T-helper 22 cell (primary cell): ENCODE measurements at regions not wholly inside any gene's neighbourhood (a gene's known extent, or its start where the extent isn't known, plus 50 kb on each side); places are given as distances from the start of the nearest gene placed in this dataset.
"Not testable (repeated sequence)": the region's sequence is repeated elsewhere in the genome, so short reads cannot be mapped to it uniquely, and the experiment has no call there.

Experiments
- DNase-seq: peaks from one replicate; pipeline ENCODE4 v3.0.0-alpha.2; 2020; ENCODE audit warnings: low read depth

- no peak for DNase-seq
These were observed 51.0 kb upstream of the PRB2 start for GRCh38 chr12:11446372-11446771.

DNA sequence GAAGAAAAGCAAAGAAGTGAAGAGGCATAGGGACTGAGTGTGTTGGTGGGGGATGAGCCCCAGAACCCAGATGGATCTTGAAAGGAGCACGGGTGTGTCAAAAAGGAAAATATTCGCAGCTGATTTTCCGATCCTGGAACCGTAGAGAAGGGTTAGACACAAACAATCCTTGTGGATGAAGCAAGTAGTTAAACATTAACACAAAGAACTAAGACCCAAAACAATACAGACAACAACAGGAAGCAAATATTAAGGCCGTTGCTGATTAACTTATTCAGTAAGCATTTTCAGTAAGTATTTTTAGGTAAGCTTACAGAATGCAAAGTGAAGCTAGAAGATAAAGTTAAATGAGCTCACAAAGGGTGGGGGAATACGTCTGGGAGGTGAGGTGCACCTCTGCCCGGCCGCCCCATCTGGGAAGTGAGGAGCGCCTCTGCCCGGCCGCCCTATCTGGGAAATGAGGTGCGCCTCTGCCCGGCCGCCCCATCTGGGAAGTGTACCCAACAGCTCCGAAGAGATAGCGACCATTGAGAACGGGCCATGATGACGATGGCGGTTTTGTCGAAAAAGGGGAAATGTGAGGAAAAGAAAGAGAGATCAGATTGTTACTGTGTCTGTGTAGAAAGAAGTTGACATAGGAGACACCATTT is 62.8 kb upstream of the PRB2 start:
- no peak for DNase-seq

- DNase-seq = no peak
These were observed 65.1 kb upstream of the PRB2 start for GRCh38 chr12:11460343-11461023.

- no peak for DNase-seq
These were observed 66.1 kb upstream of the PRB2 start for GRCh38 chr12:11461433-11461832.

DNA sequence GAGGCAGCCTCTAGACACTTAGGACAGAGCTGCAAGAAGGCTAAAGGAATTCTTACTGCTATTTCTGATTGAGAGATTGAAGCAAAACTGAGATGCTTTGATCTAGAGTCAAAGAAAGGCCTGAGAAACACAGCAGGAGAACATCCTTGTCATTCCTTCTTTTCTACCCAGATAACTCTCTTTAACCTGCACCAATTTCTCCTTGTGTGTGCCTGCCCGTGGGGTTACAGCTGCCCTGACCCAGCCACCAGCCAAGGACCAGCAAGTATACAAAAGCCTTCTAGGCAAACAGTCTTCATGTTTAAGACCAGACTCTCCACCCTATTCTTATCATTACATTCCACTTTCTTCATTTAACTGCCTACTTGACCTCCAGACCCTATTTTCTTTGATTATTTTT is 81.7 kb upstream of the PRB2 start:
- DNase-seq = no peak

GRCh38 chr12:11482955-11483354 is 87.6 kb upstream of the PRB2 start:
- no peak for DNase-seq

DNA sequence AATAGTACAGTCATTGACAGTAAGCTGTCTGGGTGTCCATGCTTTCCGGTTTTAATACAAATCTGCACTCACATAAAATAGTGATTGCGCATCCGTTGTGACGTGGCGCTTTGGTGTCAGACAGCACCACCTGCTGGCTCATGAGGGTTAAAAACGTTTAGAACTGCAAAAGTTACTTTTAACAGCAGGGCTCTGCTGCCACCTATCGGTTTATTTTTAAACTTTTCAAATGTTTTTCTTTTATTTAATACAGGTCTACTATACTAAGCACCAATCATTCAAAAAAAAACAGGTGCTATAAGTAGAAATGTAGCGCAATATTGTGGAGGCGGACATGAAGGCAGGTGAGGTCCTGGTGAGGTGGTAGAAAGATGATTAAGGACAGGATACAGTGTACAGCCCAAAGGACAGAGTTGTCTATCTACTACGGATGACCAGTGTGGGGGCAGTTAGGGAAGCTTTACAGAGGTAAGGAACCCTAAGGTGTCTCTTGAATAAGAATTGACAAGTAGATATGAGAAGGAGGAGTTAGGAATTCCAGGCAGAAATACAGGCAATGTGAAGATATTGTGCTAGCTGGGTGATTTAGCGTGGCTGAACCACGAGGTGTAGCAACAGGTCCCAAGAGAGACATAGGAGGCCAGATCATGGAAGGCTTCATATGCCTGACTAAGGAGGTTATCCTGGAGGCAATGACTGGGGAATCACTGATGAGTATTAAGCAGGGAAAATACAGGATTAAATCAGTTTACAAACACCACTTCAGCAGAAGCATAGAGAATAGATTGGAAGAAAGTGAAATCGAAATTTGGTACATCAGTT is 91.5 kb upstream of the PRB2 start:
- peak; percentile 53 for DNase-seq

DNA sequence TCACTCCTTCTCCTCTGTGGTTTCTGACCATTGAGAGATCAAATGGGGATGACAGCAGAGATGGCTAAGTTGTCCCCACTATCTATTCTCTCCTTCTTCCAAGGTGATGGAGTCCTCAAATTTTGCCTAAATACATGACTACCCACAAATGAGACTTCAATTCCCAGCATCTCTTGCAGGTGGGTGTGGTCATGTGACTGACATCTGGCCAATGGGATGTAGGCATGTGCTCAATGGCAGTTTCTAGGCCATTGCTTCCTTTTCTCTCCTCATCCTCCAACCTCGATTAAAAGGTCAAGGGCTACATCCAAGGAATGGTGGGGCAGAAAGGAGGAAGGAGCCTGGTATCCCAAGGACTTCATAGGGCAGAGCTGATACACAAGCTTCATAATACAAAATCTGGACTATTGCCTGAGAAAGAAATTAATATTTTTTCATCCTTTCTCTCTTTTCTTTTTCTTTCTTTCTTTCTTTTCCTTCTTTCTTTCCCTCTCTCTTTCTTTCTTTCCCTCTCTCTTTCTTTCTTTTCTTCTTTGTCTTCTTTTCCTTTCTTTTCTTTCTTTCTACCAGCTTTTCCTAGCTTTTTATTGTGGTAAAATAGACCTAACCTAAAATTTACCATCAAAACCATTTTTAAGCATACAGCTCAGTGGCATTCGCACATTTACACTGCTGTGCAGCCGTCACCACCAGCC is 100.9 kb upstream of the PRB2 start:
- DNase-seq = no peak

- DNase-seq = no peak
These were observed 102.1 kb upstream of the PRB2 start for GRCh38 chr12:11497438-11497837.

DNA sequence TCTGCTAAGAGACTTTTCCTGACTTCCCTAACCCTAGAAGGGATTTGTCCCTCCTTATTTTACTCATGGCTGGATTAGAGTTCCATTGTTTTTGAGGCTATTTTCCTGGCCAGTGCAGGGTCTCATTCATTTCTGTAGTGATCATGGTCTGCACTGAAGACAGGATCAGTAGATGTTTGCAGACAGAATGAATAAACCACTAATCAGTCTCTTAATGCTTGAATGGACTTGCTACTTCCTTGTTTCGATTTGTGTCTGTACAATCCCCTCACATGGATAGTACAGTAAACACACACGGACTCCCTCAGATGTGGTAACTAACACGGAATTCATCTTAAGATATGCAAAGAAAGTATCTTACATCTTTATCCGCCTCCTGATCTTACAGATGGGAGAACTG is 102.6 kb upstream of the PRB2 start:
- DNase-seq = no peak

- not testable (repeated sequence) for DNase-seq
These were observed 103.2 kb upstream of the PRB2 start for GRCh38 chr12:11498574-11498973.

DNA sequence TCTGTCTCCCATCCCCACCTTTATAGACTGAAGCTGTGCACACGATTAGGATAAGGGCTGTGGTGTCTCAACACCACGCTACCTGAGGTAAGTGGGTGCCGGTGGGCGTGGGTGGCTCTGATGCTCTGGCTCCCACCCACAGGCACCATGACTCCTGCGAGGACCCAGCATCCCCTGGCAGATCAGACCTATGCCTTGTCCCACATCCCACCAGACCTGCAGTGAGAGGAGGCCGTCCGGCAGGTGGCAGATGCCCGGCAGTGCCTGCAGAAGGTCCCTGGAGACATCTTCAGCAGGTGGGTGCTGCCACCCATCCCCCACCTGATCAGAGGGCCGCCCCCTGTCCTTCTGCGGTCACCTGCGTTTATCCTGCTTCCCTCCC is 104.4 kb upstream of the PRB2 start:
- DNase-seq = no peak

GRCh38 chr12:11500188-11500860 is 105.0 kb upstream of the PRB2 start:
- peak; percentile 43 for DNase-seq

- DNase-seq = no peak
These were observed 105.5 kb upstream of the PRB2 start for GRCh38 chr12:11500861-11501230.

DNA sequence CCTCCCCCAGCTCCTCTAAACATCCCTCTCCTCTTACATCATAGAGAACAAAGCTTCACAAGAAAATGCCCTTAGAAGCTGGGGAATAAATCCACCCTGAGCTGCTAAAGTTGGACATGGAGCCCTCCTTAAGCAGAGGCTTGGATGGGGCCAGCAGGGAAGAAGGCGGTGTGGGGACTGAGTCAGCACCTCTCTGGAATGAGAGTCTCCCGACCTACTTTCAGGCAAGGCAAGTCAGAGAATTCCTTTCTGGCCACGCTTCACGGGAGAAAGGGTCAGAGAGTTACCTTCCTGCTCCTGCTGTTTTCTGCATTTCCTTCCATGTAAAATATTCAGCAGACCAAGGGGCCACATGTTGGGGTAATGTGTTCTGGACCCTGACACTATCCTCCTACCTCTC is 113.3 kb upstream of the PRB2 start:
- DNase-seq = no peak

GRCh38 chr12:11509326-11509725 is 114.0 kb upstream of the PRB2 start:
- DNase-seq = no peak

DNA sequence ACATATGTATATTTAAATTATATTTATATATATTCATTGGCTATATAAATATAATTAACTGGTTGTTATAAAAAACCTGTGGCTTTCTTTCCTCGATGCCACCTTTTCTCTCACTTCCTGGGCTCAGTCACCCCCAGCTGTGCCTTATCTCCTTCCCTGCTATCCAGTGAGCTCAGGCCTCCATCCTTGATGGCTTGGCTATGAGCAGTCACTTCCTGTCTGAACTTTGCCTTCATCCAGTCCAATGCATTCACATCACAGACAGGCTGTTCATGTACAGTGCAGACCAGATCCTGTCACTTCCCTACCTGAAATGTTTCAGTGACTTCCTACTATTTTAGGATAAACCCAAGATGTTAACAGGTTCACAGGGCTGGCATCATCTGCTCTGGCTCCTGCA is 115.3 kb upstream of the PRB2 start:
- DNase-seq = no peak

GRCh38 chr12:11513288-11513687 is 117.9 kb upstream of the PRB2 start:
- DNase-seq = no peak

GRCh38 chr12:11517080-11517479 is 121.7 kb upstream of the PRB2 start:
- DNase-seq = no peak

DNA sequence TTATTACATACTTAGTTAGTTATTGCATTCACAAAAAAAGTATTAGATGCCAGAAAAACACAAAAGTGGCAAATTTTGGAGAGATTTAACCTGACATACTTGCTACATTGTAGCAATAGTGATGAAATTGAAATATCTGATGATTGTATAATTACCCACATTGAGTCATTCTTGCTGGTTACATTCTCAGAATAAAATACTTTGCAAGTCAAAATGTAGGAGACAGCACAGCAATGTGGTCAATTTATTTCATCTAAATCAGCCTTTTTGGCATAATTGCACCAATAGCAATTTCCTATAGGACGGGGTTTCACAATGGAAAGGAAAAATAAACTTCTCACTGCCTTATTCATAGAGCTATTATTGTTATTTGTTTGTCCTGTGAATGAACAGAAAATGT is 125.0 kb upstream of the ETV6 start:
- no peak for DNase-seq

DNA sequence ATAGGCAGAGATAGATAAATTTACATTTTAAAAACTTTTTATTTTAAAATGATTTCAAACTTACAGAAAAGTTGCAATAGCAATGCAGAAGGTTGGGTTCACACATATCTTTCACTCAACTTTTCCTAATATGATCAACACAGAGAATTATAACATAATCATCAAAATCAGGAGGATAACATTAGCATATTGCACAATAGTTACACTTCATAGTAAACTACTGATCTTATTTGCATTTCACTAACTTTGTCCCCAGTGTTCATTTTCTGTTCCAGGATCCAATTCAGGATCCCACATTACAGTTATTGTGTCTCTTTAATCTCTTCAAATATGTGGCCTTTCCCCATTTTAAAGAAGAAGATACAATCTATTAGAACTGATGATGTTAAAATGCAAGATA is 115.4 kb upstream of the ETV6 start:
- no peak for DNase-seq

DNA sequence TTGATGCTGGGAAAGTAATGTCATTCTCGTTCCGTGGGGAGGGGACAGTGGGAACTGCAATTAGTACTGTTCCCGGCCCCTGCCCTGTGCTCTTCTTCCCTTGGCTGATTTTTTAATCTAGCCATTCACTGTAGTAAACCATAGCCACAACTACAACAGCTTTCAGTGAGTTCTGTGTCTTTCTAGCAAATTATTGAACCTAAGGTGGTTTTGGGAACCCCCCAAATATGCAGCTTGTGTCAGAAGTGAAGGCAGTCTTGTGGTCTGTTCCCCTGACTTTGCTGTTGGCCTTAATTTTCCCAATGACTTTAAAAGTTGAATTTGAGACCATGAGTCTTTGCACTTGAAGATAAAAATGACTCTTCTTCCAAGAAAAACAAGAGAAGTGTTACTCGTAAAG is 114.3 kb upstream of the ETV6 start:
- DNase-seq = no peak
